SU-DHL-6 (cell line): ENCODE measurements at regions not wholly inside any gene's neighbourhood (a gene's known extent, or its start where the extent isn't known, plus 50 kb on each side); places are given as distances from the start of the nearest gene placed in this dataset.

Source experiments
- H2AFZ ChIP-seq: fragments of 200-600 bp; sonication (generic); 2 replicates; pipeline ENCODE4 v1.6.1; 2014; ENCODE audit warnings: low read depth, mild to moderate bottlenecking, moderate library complexity, mixed read lengths, antibody characterized with exemption, low read length; ENCODE audit not compliant: severe bottlenecking
- H3F3A ChIP-seq: fragments of 200-600 bp; shearing (Covaris generic); 2 replicates; pipeline ENCODE4 v1.6.0; 2016; ENCODE audit warnings: antibody characterized with exemption, mild to moderate bottlenecking; ENCODE audit not compliant: insufficient read depth
- H3K27ac ChIP-seq: fragments of 200-600 bp; sonication (generic); 2 replicates; pipeline ENCODE4 v1.5.1; 2016; ENCODE audit warnings: low read depth, mild to moderate bottlenecking, low read length, moderate library complexity, mixed read lengths
- H3K27me3 ChIP-seq: fragments of 200-600 bp; sonication (generic), shearing (Covaris generic); 2 replicates; pipeline ENCODE4 v1.6.0; 2014; ENCODE audit warnings: mild to moderate bottlenecking, low read length
- H3K36me3 ChIP-seq: fragments of 200-600 bp; sonication (generic); 2 replicates; pipeline ENCODE4 v1.6.1; 2014; ENCODE audit warnings: mild to moderate bottlenecking, low read length, mixed read lengths
- H3K4me2 ChIP-seq: fragments of 300-600, 200-600 bp; shearing (Covaris generic), sonication (generic); 2 replicates; pipeline ENCODE4 v1.6.0; 2014; ENCODE audit warnings: low read length, low read depth, mild to moderate bottlenecking; ENCODE audit not compliant: poor library complexity, severe bottlenecking
- H3K4me3 ChIP-seq: fragments of 200-600 bp; sonication (generic); 2 replicates; pipeline ENCODE4 v1.5.1; 2014; ENCODE audit warnings: antibody characterized with exemption, low read length, mild to moderate bottlenecking, mixed read lengths; ENCODE audit not compliant: insufficient read depth, poor library complexity, severe bottlenecking
- H3K79me2 ChIP-seq: fragments of 200-600 bp; sonication (generic); 2 replicates; pipeline ENCODE4 v1.6.1; 2014; ENCODE audit warnings: mild to moderate bottlenecking, low read length, moderate library complexity; ENCODE audit not compliant: insufficient read depth
- H3K9ac ChIP-seq: fragments of 200-600 bp; sonication (generic); 2 replicates; pipeline ENCODE4 v1.7.0; 2014; ENCODE audit warnings: mild to moderate bottlenecking, low read length
- H3K9me2 ChIP-seq: fragments of 200-600 bp; sonication (generic); replicated peaks from 2 replicates; pipeline ENCODE4 v1.6.1; 2014; ENCODE audit warnings: low read length; ENCODE audit not compliant: insufficient read depth
- H3K9me3 ChIP-seq: fragments of 200-600 bp; sonication (generic); 2 replicates; pipeline ENCODE4 v1.6.1; 2014; ENCODE audit warnings: low read length, mixed read lengths; ENCODE audit not compliant: insufficient read depth
- H4K20me1 ChIP-seq: fragments of 200-600 bp; sonication (generic); 2 replicates; pipeline ENCODE4 v1.6.1; 2014; ENCODE audit warnings: low read depth, mild to moderate bottlenecking, antibody characterized with exemption, low read length, moderate library complexity, mixed read lengths
- EZH2phosphoT487 ChIP-seq: fragments of 200-600 bp; sonication (generic), shearing (Covaris generic); conservative IDR thresholded peaks from 2 replicates; pipeline ENCODE4 v1.6.1; 2018; ENCODE audit warnings: mild to moderate bottlenecking, antibody characterized with exemption, low read length, moderate library complexity, mixed read lengths
- TF ChIP-seq, protein P1 (sequence below): fragments of 200-600 bp; sonication (generic); IDR thresholded peaks from one replicate; pipeline ENCODE4 v1.5.1; 2017; ENCODE audit warnings: antibody characterized with exemption, mild to moderate bottlenecking, low read length, moderate library complexity; ENCODE audit not compliant: insufficient read depth, poor library complexity, severe bottlenecking

DNA sequence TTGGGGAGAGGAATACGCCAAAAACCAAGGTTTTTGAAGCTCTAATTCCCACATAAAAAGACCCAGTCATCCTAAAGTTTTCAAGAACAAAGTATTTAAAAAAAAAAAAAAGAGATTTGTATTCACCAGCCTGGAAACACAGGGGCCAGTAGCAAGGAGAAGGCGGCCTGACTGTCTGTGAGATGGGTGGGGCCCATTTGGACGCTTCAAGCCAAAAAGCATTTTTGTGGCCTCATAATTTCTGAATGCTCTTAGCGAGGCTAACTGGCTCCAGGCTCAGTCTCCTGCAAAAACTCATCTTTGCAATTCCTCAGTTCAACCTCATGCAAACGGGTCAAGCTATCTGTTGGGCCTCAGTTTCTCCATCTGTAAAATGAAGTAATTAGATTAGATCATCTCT lies 514.1 kb downstream of the MED13L start:
- peaks cover 3% of the 10 kb centered on the region; the same call in 1 of the 2 replicates for H3K9me3 ChIP-seq
- no peak overlapping the region for H3K4me3 ChIP-seq
- no peak overlapping the region for H2AFZ ChIP-seq
- H3K36me3 ChIP-seq = no peaks in the 10 kb centered on the region
- H3K9me2 ChIP-seq = no peaks in the 10 kb centered on the region
- no peak overlapping the region for H3K4me2 ChIP-seq
- H3K79me2 ChIP-seq = no peaks in the 10 kb centered on the region
- H3K9ac ChIP-seq = no peak overlapping the region
- H4K20me1 ChIP-seq = no peaks in the 10 kb centered on the region
- no peaks in the 10 kb centered on the region for H3K27me3 ChIP-seq
- no peak for TF ChIP-seq EZH2phosphoT487
- TF ChIP-seq, protein P1, sequence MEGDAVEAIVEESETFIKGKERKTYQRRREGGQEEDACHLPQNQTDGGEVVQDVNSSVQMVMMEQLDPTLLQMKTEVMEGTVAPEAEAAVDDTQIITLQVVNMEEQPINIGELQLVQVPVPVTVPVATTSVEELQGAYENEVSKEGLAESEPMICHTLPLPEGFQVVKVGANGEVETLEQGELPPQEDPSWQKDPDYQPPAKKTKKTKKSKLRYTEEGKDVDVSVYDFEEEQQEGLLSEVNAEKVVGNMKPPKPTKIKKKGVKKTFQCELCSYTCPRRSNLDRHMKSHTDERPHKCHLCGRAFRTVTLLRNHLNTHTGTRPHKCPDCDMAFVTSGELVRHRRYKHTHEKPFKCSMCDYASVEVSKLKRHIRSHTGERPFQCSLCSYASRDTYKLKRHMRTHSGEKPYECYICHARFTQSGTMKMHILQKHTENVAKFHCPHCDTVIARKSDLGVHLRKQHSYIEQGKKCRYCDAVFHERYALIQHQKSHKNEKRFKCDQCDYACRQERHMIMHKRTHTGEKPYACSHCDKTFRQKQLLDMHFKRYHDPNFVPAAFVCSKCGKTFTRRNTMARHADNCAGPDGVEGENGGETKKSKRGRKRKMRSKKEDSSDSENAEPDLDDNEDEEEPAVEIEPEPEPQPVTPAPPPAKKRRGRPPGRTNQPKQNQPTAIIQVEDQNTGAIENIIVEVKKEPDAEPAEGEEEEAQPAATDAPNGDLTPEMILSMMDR = no peak
- no peak overlapping the region for H3K27ac ChIP-seq
- no peaks in the 10 kb centered on the region for H3F3A ChIP-seq

DNA sequence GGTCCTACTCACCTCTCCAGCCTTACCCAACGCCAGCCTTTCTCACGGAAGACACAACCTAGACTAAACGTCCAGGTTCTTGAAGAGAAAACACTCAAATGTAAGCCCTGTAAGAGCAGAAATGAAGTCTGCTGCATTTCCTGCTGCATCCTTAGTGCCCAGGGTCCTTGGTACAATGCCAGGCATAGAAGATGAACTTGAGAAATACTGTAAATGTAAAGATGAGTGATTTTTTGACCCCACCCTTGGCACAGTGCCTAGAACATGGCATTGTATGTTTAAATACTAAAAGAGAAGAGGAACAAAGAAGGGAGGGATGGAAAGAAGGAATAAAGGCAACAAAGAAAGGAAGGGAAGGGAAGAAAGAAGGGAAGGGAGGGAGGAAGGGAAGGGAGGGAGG lies 514.6 kb downstream of the MED13L start:
- Histone ChIP-seq H3K27me3 (no peaks in the 10 kb centered on the region), H3K27ac (no peak overlapping the region), H3K9me2 (no peaks in the 10 kb centered on the region), H4K20me1 (no peaks in the 10 kb centered on the region), H3K36me3 (no peaks in the 10 kb centered on the region), H3F3A (no peaks in the 10 kb centered on the region), H2AFZ (no peak overlapping the region), H3K79me2 (no peaks in the 10 kb centered on the region), H3K9ac (no peak overlapping the region), H3K4me3 (no peak overlapping the region), H3K9me3 (peaks cover 3% of the 10 kb centered on the region; the same call in 1 of the 2 replicates), H3K4me2 (no peak overlapping the region)
- TF ChIP-seq, protein P1 = no peak
- TF ChIP-seq EZH2phosphoT487 = no peak

DNA sequence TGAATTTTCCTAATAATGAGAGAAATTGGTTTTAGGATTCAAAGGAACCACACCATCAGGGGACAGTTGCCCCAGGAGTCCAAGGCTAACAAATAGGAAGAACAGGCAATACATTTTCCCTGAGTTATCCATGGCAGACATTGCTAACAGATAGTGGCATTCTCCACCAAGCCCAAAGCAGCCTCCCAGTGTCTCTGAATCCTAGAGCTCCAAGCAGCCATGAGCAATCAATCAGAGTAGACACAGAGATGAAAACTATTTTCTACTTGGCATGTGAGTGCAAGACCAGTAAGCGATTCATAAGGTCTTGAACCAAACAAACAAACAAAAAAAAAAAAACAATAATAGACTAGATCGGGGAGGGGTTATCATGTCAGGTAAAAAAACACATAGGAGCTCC lies 515.7 kb downstream of the MED13L start:
- Histone ChIP-seq H3K36me3 (no peaks in the 10 kb centered on the region), H3K27me3 (no peaks in the 10 kb centered on the region), H3K4me3 (no peak overlapping the region), H3K9ac (no peak overlapping the region), H4K20me1 (no peaks in the 10 kb centered on the region), H3K9me2 (no peaks in the 10 kb centered on the region), H3K27ac (no peak overlapping the region), H3F3A (no peaks in the 10 kb centered on the region), H3K4me2 (no peak overlapping the region), H2AFZ (no peak overlapping the region), H3K9me3 (peaks cover 3% of the 10 kb centered on the region; the same call in 1 of the 2 replicates), H3K79me2 (no peaks in the 10 kb centered on the region)
- TF ChIP-seq, protein P1 = no peak
- TF ChIP-seq EZH2phosphoT487 = no peak
